DND-41 (cell line): ENCODE measurements at regions not wholly inside any gene's neighbourhood (a gene's known extent, or its start where the extent isn't known, plus 50 kb on each side); places are given as distances from the start of the nearest gene placed in this dataset.

Experiments used
- ATAC-seq: fragments of 200-7000 bp; cut with Tn5 transposase; 3 replicates; pipeline ENCODE4 v1.9.1; 2021; ENCODE audit warnings: low read depth; ENCODE audit not compliant: insufficient read depth
- DNase-seq: peaks from one replicate; pipeline ENCODE4 v3.0.0-alpha.2; 2020
- H2AFZ ChIP-seq: 2 replicates; pipeline ENCODE4 v1.6.0; 2012; ENCODE audit warnings: low read depth, low read length
- H3K27ac ChIP-seq: 2 replicates; pipeline ENCODE4 v1.5.1; 2012; ENCODE audit warnings: low read length, inconsistent platforms
- H3K27me3 ChIP-seq: fragments of 200-600 bp; sonication (generic); 2 replicates; pipeline ENCODE4 v1.6.0; 2012; ENCODE audit warnings: low read length, mild to moderate bottlenecking, inconsistent platforms; ENCODE audit not compliant: insufficient read depth, poor library complexity
- H3K36me3 ChIP-seq: 2 replicates; pipeline ENCODE4 v1.5.1; 2012; ENCODE audit warnings: low read length, inconsistent platforms; ENCODE audit not compliant: insufficient read depth
- H3K4me1 ChIP-seq: 2 replicates; pipeline ENCODE4 v1.5.1; 2012; ENCODE audit warnings: mild to moderate bottlenecking, low read length; ENCODE audit not compliant: insufficient read depth
- H3K4me2 ChIP-seq: 2 replicates; pipeline ENCODE4 v1.6.0; 2012; ENCODE audit warnings: mild to moderate bottlenecking, moderate library complexity, low read length, inconsistent platforms; ENCODE audit not compliant: insufficient read depth
- H3K4me3 ChIP-seq, 2 experiments: fragments of 200-600 bp in 1 of 2; shearing (Covaris generic) in 1 of 2; 2 replicates each; pipeline ENCODE4 v1.5.1; 2012 to 2016; ENCODE audit warnings: inconsistent platforms in 2 of 2, low read length in 2 of 2, mild to moderate bottlenecking in 2 of 2, low read depth in 1 of 2, moderate library complexity in 1 of 2
- H3K79me2 ChIP-seq: 2 replicates; pipeline ENCODE4 v1.6.0; 2012; ENCODE audit warnings: low read length, inconsistent platforms; ENCODE audit not compliant: insufficient read depth
- H3K9ac ChIP-seq: 2 replicates; pipeline ENCODE4 v1.6.0; 2012; ENCODE audit warnings: low read depth, mild to moderate bottlenecking, inconsistent platforms, low read length, moderate library complexity
- H3K9me3 ChIP-seq: 2 replicates; pipeline ENCODE4 v1.5.1; 2012; ENCODE audit warnings: low read length, moderate library complexity, mild to moderate bottlenecking, inconsistent platforms; ENCODE audit not compliant: insufficient read depth, severe bottlenecking
- H4K20me1 ChIP-seq: 2 replicates; pipeline ENCODE4 v1.6.0; 2012; ENCODE audit warnings: low read length; ENCODE audit not compliant: insufficient read depth
- EZH2 ChIP-seq: IDR thresholded peaks from 3 replicates; pipeline ENCODE4 v1.6.1; 2012; ENCODE audit warnings: borderline replicate concordance, low read depth, mild to moderate bottlenecking, moderate library complexity, low read length, inconsistent platforms; ENCODE audit not compliant: severe bottlenecking
- TF ChIP-seq, protein P1 (sequence below): IDR thresholded peaks from 2 replicates; pipeline ENCODE4 v1.5.1; 2012; ENCODE audit warnings: borderline replicate concordance, low read length, moderate library complexity, mild to moderate bottlenecking; ENCODE audit not compliant: poor library complexity, severe bottlenecking; ENCODE audit errors: extremely low read depth

DNA sequence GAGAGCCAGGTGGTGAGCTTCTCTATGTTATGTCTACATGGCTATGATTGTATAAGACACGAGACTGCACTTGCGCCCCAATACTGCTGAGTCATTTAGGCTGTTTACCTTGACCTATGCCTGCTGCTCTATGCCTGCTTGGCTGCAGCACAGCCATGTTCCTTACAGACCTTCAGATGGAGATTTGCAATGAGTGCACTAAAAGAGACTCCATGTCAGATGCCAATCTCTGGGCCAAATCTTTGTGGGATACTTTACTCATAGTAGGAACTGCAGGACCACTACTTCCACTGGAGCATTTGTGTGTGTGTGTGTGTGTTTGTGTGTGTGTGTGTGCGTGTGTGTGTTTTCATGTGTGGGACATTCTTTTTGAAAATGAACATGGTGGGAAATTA is 50.0 kb upstream of the KMT2E start:
- Histone ChIP-seq H3K4me2 (no peak overlapping the region), H3K79me2 (no peaks in the 10 kb centered on the region), H2AFZ (no peak overlapping the region), H3K27ac (no peak overlapping the region), H3K9ac (no peak overlapping the region), H4K20me1 (no peaks in the 10 kb centered on the region), H3K27me3 (no peaks in the 10 kb centered on the region), H3K36me3 (no peaks in the 10 kb centered on the region), H3K4me3 (no peak overlapping the region), H3K9me3 (peaks cover 6% of the 10 kb centered on the region), H3K4me1 (no peaks in the 10 kb centered on the region)
- ATAC-seq (no peak), DNase-seq (peak; percentile 31)
- TF ChIP-seq EZH2: no peak
- TF ChIP-seq, protein P1, sequence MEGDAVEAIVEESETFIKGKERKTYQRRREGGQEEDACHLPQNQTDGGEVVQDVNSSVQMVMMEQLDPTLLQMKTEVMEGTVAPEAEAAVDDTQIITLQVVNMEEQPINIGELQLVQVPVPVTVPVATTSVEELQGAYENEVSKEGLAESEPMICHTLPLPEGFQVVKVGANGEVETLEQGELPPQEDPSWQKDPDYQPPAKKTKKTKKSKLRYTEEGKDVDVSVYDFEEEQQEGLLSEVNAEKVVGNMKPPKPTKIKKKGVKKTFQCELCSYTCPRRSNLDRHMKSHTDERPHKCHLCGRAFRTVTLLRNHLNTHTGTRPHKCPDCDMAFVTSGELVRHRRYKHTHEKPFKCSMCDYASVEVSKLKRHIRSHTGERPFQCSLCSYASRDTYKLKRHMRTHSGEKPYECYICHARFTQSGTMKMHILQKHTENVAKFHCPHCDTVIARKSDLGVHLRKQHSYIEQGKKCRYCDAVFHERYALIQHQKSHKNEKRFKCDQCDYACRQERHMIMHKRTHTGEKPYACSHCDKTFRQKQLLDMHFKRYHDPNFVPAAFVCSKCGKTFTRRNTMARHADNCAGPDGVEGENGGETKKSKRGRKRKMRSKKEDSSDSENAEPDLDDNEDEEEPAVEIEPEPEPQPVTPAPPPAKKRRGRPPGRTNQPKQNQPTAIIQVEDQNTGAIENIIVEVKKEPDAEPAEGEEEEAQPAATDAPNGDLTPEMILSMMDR: no peak
